ENCODE measurements at regions not wholly inside any gene's neighbourhood (a gene's known extent, or its start where the extent isn't known, plus 50 kb on each side); places are given as distances from the start of the nearest gene placed in this dataset.
A peak's percentile ranks its signal among the peaks of the same experiment; 100 is the strongest.
"Not testable (repeated sequence)": the region's sequence is repeated elsewhere in the genome, so short reads cannot be mapped to it uniquely, and the experiment has no call there.

GRCh38 chrX:73914792-73915191 is 62.3 kb upstream of the XIST start:
- H2BK5ac ChIP-seq (ENCODE audit: low read depth, low read length, poor library complexity); H3K79me2 ChIP-seq (ENCODE audit: control insufficient read depth, insufficient read depth, low read length, poor library complexity); DNase-seq; H3K23ac ChIP-seq (ENCODE audit: low read length); H3K9me3 ChIP-seq (ENCODE audit: insufficient read depth, low read depth, low read length); H3K4me2 ChIP-seq (ENCODE audit: low read length); H3K27ac ChIP-seq (ENCODE audit: low read depth, low read length); H2AK5ac ChIP-seq (ENCODE audit: low read length); H3K14ac ChIP-seq (ENCODE audit: low read length); H3K36me3 ChIP-seq (ENCODE audit: control insufficient read depth in 1 of 2, insufficient read depth in 2 of 2, low read length in 2 of 2); H3K18ac ChIP-seq (ENCODE audit: low read length); H3K4me1 ChIP-seq (ENCODE audit: control insufficient read depth in 1 of 2, insufficient read depth in 2 of 2, low read length in 2 of 2); H3K4ac ChIP-seq (ENCODE audit: low read depth, low read length); H3K27me3 ChIP-seq (ENCODE audit: insufficient read depth, low read length); H2AFZ ChIP-seq (ENCODE audit: insufficient read depth, low read length, poor library complexity); H4K12ac ChIP-seq (ENCODE audit: low read depth, low read length); H3K9ac ChIP-seq (ENCODE audit: low read length); H3K4me3 ChIP-seq (ENCODE audit: low read depth, low read length); H4K8ac ChIP-seq (ENCODE audit: low read depth, low read length): not testable (repeated sequence)
- Histone ChIP-seq H2BK120ac (ENCODE audit: insufficient read depth, low read length, poor library complexity) (peak overlapping the region; percentile 80), H2BK12ac (ENCODE audit: low read length) (peak overlapping the region; percentile 84), H4K91ac (ENCODE audit: low read depth, low read length) (peak overlapping the region; percentile 11), H3K79me1 (ENCODE audit: low read length) (peaks cover 12% of the 10 kb centered on the region)

GRCh38 chrX:73913580-73913979 is 61.1 kb upstream of the XIST start:
- no peak overlapping the region for H4K8ac ChIP-seq (ENCODE audit: low read depth, low read length)
- no peak overlapping the region for H3K9ac ChIP-seq (ENCODE audit: low read length)
- peaks cover 10% of the 10 kb centered on the region for H3K79me1 ChIP-seq (ENCODE audit: low read length)
- H3K14ac ChIP-seq (ENCODE audit: low read length) = no peak overlapping the region
- no peak overlapping the region for H3K4me3 ChIP-seq (ENCODE audit: low read depth, low read length)
- peaks cover 4% of the 10 kb centered on the region for H3K79me2 ChIP-seq (ENCODE audit: control insufficient read depth, insufficient read depth, low read length, poor library complexity)
- peaks cover 2 to 3% of the 10 kb centered on the region in 2 experiments for H3K4me1 ChIP-seq (ENCODE audit: control insufficient read depth in 1 of 2, insufficient read depth in 2 of 2, low read length in 2 of 2)
- H3K9me3 ChIP-seq (ENCODE audit: insufficient read depth, low read depth, low read length) = no peaks in the 10 kb centered on the region
- WGBS (ENCODE audit: extremely low coverage, insufficient coverage, insufficient read length) = no CpG with 5 or more reads among the region's 5 CpGs
- H2AK5ac ChIP-seq (ENCODE audit: low read length) = no peak overlapping the region
- no peak overlapping the region for H2BK120ac ChIP-seq (ENCODE audit: insufficient read depth, low read length, poor library complexity)
- no peak overlapping the region for H3K18ac ChIP-seq (ENCODE audit: low read length)
- no peak overlapping the region for H2BK5ac ChIP-seq (ENCODE audit: low read depth, low read length, poor library complexity)
- no peak overlapping the region for H3K23ac ChIP-seq (ENCODE audit: low read length)
- no peaks in the 10 kb centered on the region for H3K36me3 ChIP-seq (ENCODE audit: control insufficient read depth in 1 of 2, insufficient read depth in 2 of 2, low read length in 2 of 2)
- no peak overlapping the region for H4K91ac ChIP-seq (ENCODE audit: low read depth, low read length)
- no peak overlapping the region for H3K4ac ChIP-seq (ENCODE audit: low read depth, low read length)
- no peak overlapping the region for H2AFZ ChIP-seq (ENCODE audit: insufficient read depth, low read length, poor library complexity)
- H3K27ac ChIP-seq (ENCODE audit: low read depth, low read length) = no peak overlapping the region
- H4K12ac ChIP-seq (ENCODE audit: low read depth, low read length) = no peak overlapping the region
- DNase-seq = no peak
- H3K4me2 ChIP-seq (ENCODE audit: low read length) = no peak overlapping the region
- H3K27me3 ChIP-seq (ENCODE audit: insufficient read depth, low read length) = no peaks in the 10 kb centered on the region
- no peak overlapping the region for H2BK12ac ChIP-seq (ENCODE audit: low read length)

- not testable (repeated sequence) for H2BK120ac ChIP-seq (ENCODE audit: insufficient read depth, low read length, poor library complexity); H3K18ac ChIP-seq (ENCODE audit: low read length); H2AFZ ChIP-seq (ENCODE audit: insufficient read depth, low read length, poor library complexity); H3K4me1 ChIP-seq (ENCODE audit: control insufficient read depth in 1 of 2, insufficient read depth in 2 of 2, low read length in 2 of 2); H3K9ac ChIP-seq (ENCODE audit: low read length); H3K23ac ChIP-seq (ENCODE audit: low read length); H4K12ac ChIP-seq (ENCODE audit: low read depth, low read length); DNase-seq; H3K79me2 ChIP-seq (ENCODE audit: control insufficient read depth, insufficient read depth, low read length, poor library complexity); H3K4me3 ChIP-seq (ENCODE audit: low read depth, low read length); H3K79me1 ChIP-seq (ENCODE audit: low read length); H4K91ac ChIP-seq (ENCODE audit: low read depth, low read length); H2AK5ac ChIP-seq (ENCODE audit: low read length); H4K8ac ChIP-seq (ENCODE audit: low read depth, low read length); H3K4ac ChIP-seq (ENCODE audit: low read depth, low read length); H3K27ac ChIP-seq (ENCODE audit: low read depth, low read length); H2BK12ac ChIP-seq (ENCODE audit: low read length); H3K36me3 ChIP-seq (ENCODE audit: control insufficient read depth in 1 of 2, insufficient read depth in 2 of 2, low read length in 2 of 2); H2BK5ac ChIP-seq (ENCODE audit: low read depth, low read length, poor library complexity); H3K9me3 ChIP-seq (ENCODE audit: insufficient read depth, low read depth, low read length); H3K4me2 ChIP-seq (ENCODE audit: low read length); H3K27me3 ChIP-seq (ENCODE audit: insufficient read depth, low read length); H3K14ac ChIP-seq (ENCODE audit: low read length)
- WGBS (ENCODE audit: extremely low coverage, insufficient coverage, insufficient read length) = no CpG with 5 or more reads among the region's 5 CpGs
Observed at GRCh38 chrX:73911946-73912345, 59.4 kb upstream of the XIST start.

- not testable (repeated sequence) for H3K27ac ChIP-seq (ENCODE audit: low read depth, low read length); H3K4me3 ChIP-seq (ENCODE audit: low read depth, low read length); H3K9ac ChIP-seq (ENCODE audit: low read length); H3K79me1 ChIP-seq (ENCODE audit: low read length); H3K4me2 ChIP-seq (ENCODE audit: low read length); H3K23ac ChIP-seq (ENCODE audit: low read length); H3K4me1 ChIP-seq (ENCODE audit: control insufficient read depth in 1 of 2, insufficient read depth in 2 of 2, low read length in 2 of 2); H4K91ac ChIP-seq (ENCODE audit: low read depth, low read length); H3K18ac ChIP-seq (ENCODE audit: low read length); H2BK5ac ChIP-seq (ENCODE audit: low read depth, low read length, poor library complexity); H2BK12ac ChIP-seq (ENCODE audit: low read length); H3K4ac ChIP-seq (ENCODE audit: low read depth, low read length); H3K79me2 ChIP-seq (ENCODE audit: control insufficient read depth, insufficient read depth, low read length, poor library complexity); H4K8ac ChIP-seq (ENCODE audit: low read depth, low read length); H3K9me3 ChIP-seq (ENCODE audit: insufficient read depth, low read depth, low read length); DNase-seq; H3K36me3 ChIP-seq (ENCODE audit: control insufficient read depth in 1 of 2, insufficient read depth in 2 of 2, low read length in 2 of 2); H2AFZ ChIP-seq (ENCODE audit: insufficient read depth, low read length, poor library complexity); H4K12ac ChIP-seq (ENCODE audit: low read depth, low read length); H3K14ac ChIP-seq (ENCODE audit: low read length); H3K27me3 ChIP-seq (ENCODE audit: insufficient read depth, low read length); H2AK5ac ChIP-seq (ENCODE audit: low read length); H2BK120ac ChIP-seq (ENCODE audit: insufficient read depth, low read length, poor library complexity)
- no CpG with 5 or more reads among the region's 2 CpGs for WGBS (ENCODE audit: extremely low coverage, insufficient coverage, insufficient read length)
Observed at GRCh38 chrX:73905749-73906374, 53.3 kb upstream of the XIST start.

Measured in trophoblast cell (in vitro differentiated cells and primary cell).